VCaP (cell line): ENCODE measurements at regions not wholly inside any gene's neighbourhood (a gene's known extent, or its start where the extent isn't known, plus 50 kb on each side); places are given as distances from the start of the nearest gene placed in this dataset.

Source experiments
- H3K27ac ChIP-seq: fragments of 450-650 bp; 2 replicates; pipeline ENCODE4 v1.5.1; 2017
- TF ChIP-seq, protein P1 (sequence below): fragments of 450-650 bp; conservative IDR thresholded peaks from 2 replicates; pipeline ENCODE4 v1.5.1; 2017; ENCODE audit warnings: mild to moderate bottlenecking, moderate library complexity

DNA sequence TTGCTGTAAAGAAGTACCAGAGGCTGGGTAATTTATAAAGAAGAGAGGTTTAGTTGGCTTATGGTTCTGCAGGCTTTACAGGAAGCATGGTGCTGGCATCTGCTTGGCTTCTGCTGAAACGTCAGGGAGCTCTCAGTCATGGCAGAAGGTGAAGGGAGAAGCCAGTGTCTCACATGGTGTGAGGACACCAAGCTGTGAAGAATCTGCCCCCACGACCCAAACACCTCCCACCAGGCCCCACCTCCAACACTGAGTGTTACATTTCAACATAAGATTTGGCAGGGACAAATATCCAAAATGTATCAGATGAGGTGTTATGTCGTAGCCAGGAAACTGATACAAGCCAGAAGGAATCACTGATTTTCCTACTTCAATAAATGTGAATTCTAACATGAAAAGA lies 136.5 kb downstream of the CYSLTR2 start:
- no peak overlapping the region for H3K27ac ChIP-seq
- TF ChIP-seq, protein P1, sequence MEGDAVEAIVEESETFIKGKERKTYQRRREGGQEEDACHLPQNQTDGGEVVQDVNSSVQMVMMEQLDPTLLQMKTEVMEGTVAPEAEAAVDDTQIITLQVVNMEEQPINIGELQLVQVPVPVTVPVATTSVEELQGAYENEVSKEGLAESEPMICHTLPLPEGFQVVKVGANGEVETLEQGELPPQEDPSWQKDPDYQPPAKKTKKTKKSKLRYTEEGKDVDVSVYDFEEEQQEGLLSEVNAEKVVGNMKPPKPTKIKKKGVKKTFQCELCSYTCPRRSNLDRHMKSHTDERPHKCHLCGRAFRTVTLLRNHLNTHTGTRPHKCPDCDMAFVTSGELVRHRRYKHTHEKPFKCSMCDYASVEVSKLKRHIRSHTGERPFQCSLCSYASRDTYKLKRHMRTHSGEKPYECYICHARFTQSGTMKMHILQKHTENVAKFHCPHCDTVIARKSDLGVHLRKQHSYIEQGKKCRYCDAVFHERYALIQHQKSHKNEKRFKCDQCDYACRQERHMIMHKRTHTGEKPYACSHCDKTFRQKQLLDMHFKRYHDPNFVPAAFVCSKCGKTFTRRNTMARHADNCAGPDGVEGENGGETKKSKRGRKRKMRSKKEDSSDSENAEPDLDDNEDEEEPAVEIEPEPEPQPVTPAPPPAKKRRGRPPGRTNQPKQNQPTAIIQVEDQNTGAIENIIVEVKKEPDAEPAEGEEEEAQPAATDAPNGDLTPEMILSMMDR: no peak

DNA sequence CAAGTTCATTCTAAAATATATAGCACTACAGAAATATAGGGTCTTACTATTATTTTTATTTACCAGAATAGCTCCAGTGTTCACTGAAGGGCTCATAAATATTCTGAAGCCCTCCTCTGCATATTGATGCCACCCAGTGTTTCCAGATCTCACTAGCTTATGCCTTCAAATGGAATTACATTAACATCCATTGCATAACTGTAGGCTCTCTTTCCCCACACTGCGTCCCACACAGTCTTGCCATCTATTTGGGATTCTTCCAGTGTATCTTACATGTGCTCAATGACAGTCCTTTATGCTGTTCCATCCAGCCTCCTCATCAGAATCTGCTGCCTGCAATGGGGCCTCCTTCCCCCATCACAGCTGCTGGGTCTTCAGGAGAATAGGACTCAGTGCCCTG lies 137.2 kb downstream of the CYSLTR2 start:
- TF ChIP-seq, protein P1: no peak
- no peak overlapping the region for H3K27ac ChIP-seq

DNA sequence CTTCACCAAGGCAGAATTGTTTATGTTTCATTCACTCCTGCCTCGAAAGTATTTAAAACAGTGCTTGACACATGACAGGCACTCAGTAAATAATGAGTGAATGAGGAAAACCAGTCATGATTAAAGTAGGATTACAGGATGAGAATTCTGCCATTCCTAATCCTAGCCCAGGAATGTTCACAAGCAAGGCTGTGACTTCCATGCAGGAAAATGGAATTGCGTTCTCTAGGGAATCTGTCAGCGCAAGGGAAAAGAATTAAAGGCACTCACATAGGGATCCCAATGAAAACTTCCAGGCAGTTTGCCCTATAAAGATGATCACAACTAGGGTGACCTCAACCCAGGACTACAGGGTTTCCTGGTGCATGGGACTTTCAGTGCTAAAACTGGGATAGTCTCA lies 143.4 kb downstream of the CYSLTR2 start:
- TF ChIP-seq, protein P1: no peak

DNA sequence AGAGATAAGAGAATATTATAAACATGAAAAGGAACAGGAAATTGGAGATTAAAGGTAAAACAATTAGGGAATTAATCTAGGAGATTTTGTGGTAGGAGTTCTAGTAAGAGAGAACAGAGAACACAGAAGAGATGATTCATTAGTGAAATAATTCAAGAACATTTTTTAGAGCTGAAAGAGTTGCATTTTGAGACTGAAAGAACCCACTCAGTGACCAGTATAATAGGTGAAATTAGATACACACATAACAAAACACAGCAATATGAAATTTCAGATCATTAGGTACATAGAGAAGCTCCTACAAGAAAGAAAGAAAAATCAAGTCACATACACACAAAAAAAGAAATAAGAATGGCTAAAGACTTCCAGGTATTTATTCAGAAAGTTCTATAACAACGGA lies 144.0 kb downstream of the CYSLTR2 start:
- TF ChIP-seq, protein P1: no peak
- H3K27ac ChIP-seq: no peak overlapping the region

More for the DNA sequence above, 143.4 kb downstream of the CYSLTR2 start:
- no peak overlapping the region for H3K27ac ChIP-seq

DNA sequence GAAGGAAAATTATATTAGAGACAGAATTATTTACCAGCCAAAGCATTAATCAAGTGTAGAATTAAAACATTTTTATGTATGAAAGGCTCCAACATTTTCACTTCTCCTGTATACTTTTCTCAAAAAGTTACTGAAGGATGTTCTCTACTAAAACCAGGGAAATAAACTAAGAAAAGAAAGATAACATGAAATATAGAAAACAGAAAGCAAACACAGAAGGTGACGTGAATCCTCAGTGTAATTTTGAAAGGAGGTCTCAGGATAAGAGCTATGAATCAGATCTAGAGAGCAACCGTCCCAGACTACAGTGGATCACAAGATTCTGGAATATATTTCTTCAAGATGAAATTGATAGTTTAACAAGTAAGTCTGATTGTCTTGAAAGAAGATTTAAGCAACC lies 144.5 kb downstream of the CYSLTR2 start:
- TF ChIP-seq, protein P1: no peak
- H3K27ac ChIP-seq: no peak overlapping the region

DNA sequence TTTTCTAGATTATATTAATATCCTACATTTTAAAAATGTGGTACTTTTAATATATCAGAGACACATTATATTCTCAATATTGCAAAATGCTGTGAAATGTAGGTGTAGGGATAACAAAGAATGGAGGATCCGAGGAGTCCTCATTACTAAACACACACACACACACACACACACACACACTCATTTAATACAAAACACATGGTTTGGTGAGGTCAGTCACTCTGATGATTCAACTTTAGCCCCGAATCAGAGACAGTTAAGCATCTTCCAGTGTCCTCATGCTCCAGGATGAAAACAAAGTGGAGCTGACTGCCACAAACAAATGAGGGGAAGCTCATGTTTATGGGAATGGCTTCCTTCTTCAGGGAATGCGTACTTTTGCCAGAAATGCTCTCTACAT lies 147.5 kb downstream of the CYSLTR2 start:
- TF ChIP-seq, protein P1: no peak
- no peak overlapping the region for H3K27ac ChIP-seq

DNA sequence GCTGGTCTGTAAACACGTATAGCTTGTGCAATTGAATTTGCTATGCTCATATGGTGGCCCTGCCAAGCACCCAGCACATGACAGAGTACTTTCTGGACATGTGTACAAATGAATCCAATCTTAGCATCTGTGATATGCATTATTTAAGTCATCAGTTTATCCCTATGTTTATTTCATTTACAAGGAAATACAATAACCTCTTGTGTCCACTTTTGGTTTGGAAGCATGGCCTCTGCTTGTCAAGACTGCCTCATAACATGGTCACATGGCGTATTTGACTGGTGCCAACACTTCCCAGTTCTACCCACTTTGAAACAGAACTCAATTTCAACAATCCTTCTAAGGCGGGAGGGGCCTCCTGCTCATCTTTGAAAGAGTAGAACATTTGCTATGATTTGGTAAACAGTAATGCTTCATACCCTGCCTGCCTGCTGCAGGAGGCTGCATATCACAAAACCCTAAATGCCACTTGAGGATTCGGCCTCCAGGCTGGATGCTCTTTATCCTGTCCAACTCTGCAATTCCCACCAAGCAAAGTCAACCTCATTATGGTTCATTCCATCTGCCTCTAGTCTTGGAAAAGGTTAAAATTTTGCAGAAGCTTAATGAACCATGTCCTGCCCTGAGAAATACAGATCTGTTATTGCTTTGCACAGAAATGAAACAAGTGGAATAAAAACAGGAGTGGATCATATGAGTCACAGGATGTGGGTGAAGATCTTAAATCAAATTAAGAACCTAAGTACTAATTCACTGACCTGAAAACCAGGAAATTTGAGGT lies 151.3 kb downstream of the CYSLTR2 start:
- TF ChIP-seq, protein P1: no peak

More for the DNA sequence above, 151.3 kb downstream of the CYSLTR2 start:
- no peak overlapping the region for H3K27ac ChIP-seq
